NCI-H146 treated with DMSO at 0.1 percent for 48 hours (cell line): ENCODE measurements at regions not wholly inside any gene's neighbourhood (a gene's known extent, or its start where the extent isn't known, plus 50 kb on each side); places are given as distances from the start of the nearest gene placed in this dataset.

ENCODE experiments used
- DNase-seq: peaks from one replicate; lab custom pipeline; 2025; ENCODE audit not compliant: unreplicated experiment; lab: John Stamatoyannopoulos, UW

DNA sequence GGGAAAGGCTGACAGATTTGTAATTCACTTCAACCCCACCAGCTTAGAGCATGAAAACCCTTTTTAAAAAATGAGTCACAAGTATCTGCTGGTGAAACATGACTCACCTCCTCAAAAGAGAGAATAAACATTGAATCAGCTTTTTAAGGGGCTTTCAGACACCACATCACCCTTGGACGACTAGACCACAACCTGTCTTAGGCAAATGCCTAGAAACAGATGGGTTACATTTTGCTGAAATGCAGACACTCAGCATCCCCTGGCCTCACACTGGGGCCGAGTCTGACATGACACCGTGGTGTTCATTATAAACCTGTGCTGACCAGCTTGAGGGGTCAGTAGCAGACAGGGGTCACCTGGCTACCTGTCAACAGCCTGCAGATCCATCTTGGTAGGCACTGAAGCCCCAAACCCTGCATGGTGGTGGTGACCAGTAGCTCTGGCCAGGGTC, 175.3 kb upstream of the CST7 start:
- no peak for DNase-seq

GRCh38 chr20:24775966-24776365, 173.1 kb upstream of the CST7 start:
- no peak for DNase-seq

GRCh38 chr20:24776755-24777271, 172.3 kb upstream of the CST7 start:
- DNase-seq, result no peak

- no peak for DNase-seq
These were observed 171.3 kb upstream of the CST7 start for GRCh38 chr20:24777746-24778145.

DNA sequence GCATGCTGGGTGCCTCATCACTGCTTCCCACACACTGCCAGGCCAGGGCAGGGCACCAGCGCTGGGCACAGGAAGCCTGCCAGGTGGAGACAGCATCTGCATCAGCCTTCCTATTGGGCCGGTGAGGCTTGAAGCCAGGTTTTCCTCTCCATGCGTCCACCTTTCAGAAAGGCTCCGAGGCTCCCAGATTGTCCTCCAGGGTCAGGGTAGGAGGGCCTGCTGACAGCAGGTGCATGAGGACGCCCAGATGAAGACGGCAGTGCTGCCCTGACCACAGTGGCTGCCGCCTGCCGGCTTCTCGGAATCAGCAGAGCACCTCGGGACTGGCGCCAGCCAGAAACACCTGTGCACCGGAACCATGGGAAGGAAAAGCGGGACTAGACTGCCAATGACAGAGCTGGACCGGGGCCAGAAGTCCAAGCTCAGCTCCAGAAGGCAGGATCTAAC, 170.5 kb upstream of the CST7 start:
- no peak for DNase-seq

GRCh38 chr20:24779131-24779530, 169.9 kb upstream of the CST7 start:
- DNase-seq, result no peak

- no peak for DNase-seq
These were observed 169.1 kb upstream of the CST7 start for GRCh38 chr20:24779946-24780345.

DNA sequence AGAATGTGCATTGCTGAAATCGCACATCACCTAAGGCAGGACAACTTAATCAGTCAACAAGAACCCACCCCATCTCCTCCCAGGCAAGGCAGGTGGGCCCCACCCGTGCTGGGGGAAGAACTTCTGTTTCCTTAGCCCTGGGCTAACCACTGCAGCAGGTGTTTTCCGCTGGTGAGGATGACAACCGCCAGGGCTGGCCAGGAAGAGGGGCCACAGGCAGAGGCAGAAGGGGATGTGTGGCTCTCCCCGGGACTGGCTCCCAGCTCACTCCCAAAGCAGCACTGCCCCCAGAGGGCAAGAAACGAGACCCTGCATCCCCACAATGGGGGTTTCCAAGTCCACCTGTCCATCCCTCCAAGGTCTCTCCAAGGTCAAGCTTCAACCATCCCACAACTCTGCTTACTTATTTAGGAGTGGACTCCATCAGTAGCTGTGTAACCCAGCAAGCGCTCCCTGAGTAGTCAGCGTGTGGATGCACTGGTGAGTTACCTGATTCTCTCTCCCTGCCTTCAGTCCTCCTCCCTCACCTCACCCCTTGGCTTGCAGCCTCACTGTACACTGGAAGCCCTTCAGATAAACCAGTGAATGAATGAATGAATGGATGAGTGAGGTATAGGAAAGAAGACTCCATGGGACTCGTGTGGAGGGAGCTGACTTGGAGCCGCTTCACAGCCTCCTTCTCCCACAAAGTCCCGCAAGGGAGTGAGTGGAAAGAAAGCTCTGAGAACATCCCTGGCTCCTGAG, 168.2 kb upstream of the CST7 start:
- no peak for DNase-seq

DNA sequence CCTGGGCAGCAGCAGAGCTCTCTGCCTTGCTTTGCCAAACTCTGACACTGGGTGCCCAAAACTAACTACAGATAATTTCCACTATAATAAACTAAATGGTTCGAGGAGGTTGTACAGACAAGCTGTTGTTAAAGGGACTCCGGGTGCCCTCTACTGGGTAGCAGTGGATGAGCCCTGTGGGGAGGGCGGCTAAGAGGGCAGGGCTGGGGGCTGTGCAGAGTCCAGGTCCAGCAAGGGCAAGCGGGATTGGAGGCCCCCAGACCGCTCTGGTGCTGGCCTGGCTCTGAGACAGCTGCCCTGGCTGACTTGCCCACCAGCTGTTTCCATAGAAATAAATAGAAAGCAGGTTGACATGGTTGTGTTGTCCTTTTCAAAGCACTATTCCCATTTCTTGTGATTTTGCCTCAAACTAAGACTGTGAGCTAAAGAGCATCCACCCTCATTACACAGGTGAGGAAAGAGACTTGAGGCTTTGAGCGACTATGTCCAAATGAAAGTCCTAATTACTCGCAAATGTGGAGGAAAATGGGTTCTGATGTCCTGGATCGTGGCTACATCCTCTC, 167.6 kb upstream of the CST7 start:
- DNase-seq, result no peak

DNA sequence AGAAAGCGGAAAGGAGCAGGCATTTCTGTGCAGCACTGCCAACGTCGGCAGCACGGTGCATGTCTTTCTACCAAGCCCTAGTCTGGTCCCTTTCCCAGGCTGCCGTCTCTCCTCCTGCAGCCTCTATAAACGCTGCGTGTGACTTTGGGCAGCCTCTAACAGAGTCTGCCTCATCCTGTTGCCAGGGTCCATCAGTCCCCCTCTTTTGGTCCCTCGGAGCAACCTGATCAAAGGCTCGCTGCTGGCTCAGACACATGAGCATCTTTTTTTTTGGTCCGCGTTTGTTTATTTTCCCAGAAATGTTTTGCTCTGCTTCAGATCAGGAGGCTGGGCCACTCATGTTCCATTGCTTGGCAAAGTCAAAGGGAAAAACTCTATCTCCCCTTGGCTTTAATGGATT, 166.8 kb upstream of the CST7 start:
- DNase-seq, result no peak

GRCh38 chr20:24782801-24783630, 166.1 kb upstream of the CST7 start:
- no peak for DNase-seq

GRCh38 chr20:24783631-24784492, 165.2 kb upstream of the CST7 start:
- DNase-seq, result no peak

DNA sequence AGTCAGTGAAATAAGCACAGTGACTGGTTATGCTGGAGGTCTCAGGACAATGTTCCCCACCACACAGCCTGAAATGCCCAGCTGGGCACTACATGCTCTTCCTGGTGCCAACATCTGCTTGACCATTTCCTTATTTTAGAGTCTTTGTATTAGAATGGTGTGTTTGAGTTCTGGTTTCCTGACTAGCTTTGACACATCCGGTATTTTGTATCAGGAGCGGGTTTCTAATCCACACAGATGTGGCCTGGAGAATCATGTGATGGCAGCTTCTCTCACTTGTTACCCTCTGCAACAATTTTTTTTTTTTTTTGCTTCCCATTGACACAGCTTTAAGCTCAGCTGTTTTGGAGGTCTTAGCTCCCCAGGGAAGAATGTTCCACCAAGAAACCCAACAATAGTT, 164.5 kb upstream of the CST7 start:
- no peak for DNase-seq

GRCh38 chr20:24785141-24786110, 163.6 kb upstream of the CST7 start:
- DNase-seq, result no peak

DNA sequence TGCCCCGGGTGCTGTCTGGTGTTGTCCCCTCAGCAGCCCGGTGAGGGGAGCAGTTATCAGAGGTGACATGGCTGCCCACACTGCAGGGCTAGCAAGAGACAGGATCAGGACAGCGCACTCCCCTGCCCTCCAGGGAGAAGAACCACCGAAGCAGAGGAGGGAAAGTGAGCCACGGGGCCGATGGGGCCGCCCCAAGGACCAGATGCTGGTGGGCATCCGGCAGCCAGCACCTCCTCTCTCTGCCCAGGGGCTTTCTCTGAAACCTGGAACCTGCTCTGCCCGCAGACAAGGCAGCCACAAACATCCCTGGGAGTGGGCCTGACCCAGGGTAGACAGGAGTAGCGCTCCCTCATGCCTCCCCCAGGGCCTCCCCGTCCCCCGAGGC, 163.0 kb upstream of the CST7 start:
- DNase-seq, result no peak

DNA sequence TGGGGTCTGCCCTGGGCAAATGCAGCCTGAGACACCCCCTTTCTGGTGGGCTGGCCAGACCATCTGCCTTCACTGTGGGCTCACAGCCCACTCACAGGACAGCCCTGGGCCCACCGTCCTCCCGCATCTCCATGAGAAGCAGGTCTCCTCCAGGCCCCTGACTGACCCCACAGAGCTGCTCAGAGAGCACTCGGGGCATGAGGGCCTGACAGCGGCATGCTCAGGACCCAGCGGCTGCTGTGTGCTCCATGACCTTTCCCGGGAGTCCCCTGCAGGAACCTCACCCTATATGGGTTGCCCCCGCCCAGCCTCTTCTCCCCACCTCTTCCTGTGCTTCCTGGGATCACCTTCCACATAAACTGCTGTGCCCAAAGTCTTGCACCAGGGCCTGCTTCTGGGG, 162.4 kb upstream of the CST7 start:
- no peak for DNase-seq

DNA sequence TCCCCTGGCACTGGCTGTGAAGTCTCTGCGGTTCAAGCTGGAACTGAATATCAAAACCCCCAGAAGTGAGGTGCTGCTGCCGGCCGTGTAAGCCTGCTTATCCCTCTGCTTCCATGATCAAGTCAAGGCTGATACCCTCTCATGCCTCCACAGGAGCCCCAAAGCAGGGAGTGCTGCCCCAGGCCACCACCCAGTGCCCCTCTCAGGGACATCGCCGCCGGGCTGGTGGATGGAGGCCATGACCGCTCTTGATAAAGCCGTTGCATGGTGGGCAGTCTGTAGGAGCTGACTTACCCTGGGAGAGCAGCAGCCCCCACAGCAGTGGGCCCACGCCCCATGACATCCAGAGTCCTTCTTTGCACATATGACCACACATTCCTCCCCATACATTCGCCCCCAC, 162.0 kb upstream of the CST7 start:
- no peak for DNase-seq

GRCh38 chr20:24787621-24788020, 161.4 kb upstream of the CST7 start:
- DNase-seq, result no peak

GRCh38 chr20:24789877-24790276, 159.2 kb upstream of the CST7 start:
- DNase-seq, result no peak
